ENCODE measurements at regions not wholly inside any gene's neighbourhood (a gene's known extent, or its start where the extent isn't known, plus 50 kb on each side); places are given as distances from the start of the nearest gene placed in this dataset.

DNA sequence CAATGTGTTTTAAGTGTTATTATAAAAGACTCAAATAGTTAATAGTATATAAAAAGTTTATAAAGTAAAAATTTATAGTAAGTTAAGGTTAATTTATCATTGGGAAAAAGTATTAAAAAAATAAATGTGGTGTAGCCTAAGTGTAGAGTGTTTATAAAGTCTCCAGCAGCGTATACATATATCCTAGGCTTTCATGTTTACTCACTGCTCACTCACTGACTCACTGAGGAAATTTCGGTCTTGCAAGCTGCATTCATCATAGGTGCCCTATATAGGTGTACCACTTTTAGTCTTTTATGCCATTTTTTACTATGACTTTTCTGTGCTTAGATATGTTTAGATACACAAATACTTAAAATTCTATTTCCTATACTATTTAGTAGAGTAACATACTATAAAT lies 866.0 kb downstream of the CBLN2 start:
- TF ChIP-seq TAF1 (IDR thresholded peaks at IDR 0.05; ENCODE audit: borderline replicate concordance, insufficient read depth, low read length) (no peak), FOXP2 (optimal IDR thresholded peaks at IDR 0.05; ENCODE audit: borderline replicate concordance, extremely low read depth, extremely low read length, insufficient read depth) (no peak)

- no peak for TF ChIP-seq TAF1 (IDR thresholded peaks at IDR 0.05; ENCODE audit: borderline replicate concordance, insufficient read depth, low read length)
- no peak for TF ChIP-seq POLR2AphosphoS5 (IDR thresholded peaks at IDR 0.05; ENCODE audit: low read depth, low read length)
- no peak for TF ChIP-seq REST (IDR thresholded peaks at IDR 0.05; ENCODE audit: insufficient read depth in 1 of 2, low read depth in 2 of 2, low read length in 2 of 2)
- TF ChIP-seq SIN3A (IDR thresholded peaks at IDR 0.05; ENCODE audit: borderline replicate concordance, insufficient read depth, low read length), result no peak
- no peak for TF ChIP-seq FOXP2 (optimal IDR thresholded peaks at IDR 0.05; ENCODE audit: borderline replicate concordance, extremely low read depth, extremely low read length, insufficient read depth)
Observed at GRCh38 chr18:71673954-71674353, 870.2 kb downstream of the CBLN2 start.

- TF ChIP-seq FOXP2 (optimal IDR thresholded peaks at IDR 0.05; ENCODE audit: borderline replicate concordance, extremely low read depth, extremely low read length, insufficient read depth), result no peak
- TF ChIP-seq REST (IDR thresholded peaks at IDR 0.05; ENCODE audit: insufficient read depth in 1 of 2, low read depth in 2 of 2, low read length in 2 of 2), result no peak
- no peak for TF ChIP-seq POLR2AphosphoS5 (IDR thresholded peaks at IDR 0.05; ENCODE audit: low read depth, low read length)
- no peak for TF ChIP-seq SIN3A (IDR thresholded peaks at IDR 0.05; ENCODE audit: borderline replicate concordance, insufficient read depth, low read length)
- TF ChIP-seq TAF1 (IDR thresholded peaks at IDR 0.05; ENCODE audit: borderline replicate concordance, insufficient read depth, low read length), result no peak
Observed at GRCh38 chr18:71673498-71673897, 870.6 kb downstream of the CBLN2 start.

GRCh38 chr18:71666481-71666880 lies 877.7 kb downstream of the CBLN2 start:
- no peak for TF ChIP-seq SIN3A (IDR thresholded peaks at IDR 0.05; ENCODE audit: borderline replicate concordance, insufficient read depth, low read length)

DNA sequence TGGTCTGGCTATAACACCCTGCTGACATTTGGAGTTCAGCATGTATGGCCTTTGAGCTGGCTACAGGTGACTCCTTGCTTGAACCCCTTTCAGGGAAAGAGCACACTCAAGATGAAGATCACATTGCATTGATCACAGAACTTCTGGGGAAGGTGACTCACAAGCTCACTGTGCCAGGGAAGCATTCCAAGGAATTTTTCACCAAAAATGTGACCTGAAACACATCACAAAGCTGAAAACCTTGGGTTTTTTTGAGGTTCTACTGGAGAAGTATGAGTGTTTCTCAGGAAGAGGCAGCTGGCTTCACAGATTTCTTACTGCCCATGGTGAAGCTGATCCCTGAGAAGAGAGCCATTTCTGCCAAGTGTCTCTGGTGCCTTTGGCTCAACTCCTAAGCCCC lies 879.0 kb downstream of the CBLN2 start:
- TF ChIP-seq SIN3A (IDR thresholded peaks at IDR 0.05; ENCODE audit: borderline replicate concordance, insufficient read depth, low read length), result no peak

- TF ChIP-seq TAF1 (IDR thresholded peaks at IDR 0.05; ENCODE audit: borderline replicate concordance, insufficient read depth, low read length) (no peak), REST (IDR thresholded peaks at IDR 0.05; ENCODE audit: insufficient read depth in 1 of 2, low read depth in 2 of 2, low read length in 2 of 2) (no peak), SIN3A (IDR thresholded peaks at IDR 0.05; ENCODE audit: borderline replicate concordance, insufficient read depth, low read length) (no peak), POLR2AphosphoS5 (IDR thresholded peaks at IDR 0.05; ENCODE audit: low read depth, low read length) (no peak), FOXP2 (optimal IDR thresholded peaks at IDR 0.05; ENCODE audit: borderline replicate concordance, extremely low read depth, extremely low read length, insufficient read depth) (no peak)
Observed at GRCh38 chr18:71643822-71644221, 900.3 kb downstream of the CBLN2 start.

DNA sequence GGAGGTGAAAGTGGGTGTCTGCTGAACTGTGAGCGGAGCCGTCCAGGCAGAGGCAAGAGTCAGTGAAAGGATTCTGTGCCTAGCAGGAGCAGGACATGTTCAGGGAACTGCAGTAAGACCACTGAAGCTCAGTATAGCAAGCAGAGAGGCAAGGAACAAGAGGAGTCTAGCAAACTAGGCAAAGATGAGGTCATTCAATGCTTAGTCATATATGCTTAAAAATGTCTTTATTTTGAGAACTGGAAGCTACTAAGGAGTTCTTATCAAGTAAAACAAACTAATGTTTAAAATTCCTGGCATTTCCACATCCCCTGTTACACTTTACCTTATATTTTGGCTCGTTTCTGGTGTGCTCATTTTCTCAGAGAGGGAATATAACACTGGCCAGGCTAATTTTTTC lies 913.4 kb downstream of the CBLN2 start:
- TF ChIP-seq SIN3A (IDR thresholded peaks at IDR 0.05; ENCODE audit: borderline replicate concordance, insufficient read depth, low read length) (no peak), REST (IDR thresholded peaks at IDR 0.05; ENCODE audit: insufficient read depth in 1 of 2, low read depth in 2 of 2, low read length in 2 of 2) (no peak), TAF1 (IDR thresholded peaks at IDR 0.05; ENCODE audit: borderline replicate concordance, insufficient read depth, low read length) (no peak), POLR2AphosphoS5 (IDR thresholded peaks at IDR 0.05; ENCODE audit: low read depth, low read length) (no peak), FOXP2 (optimal IDR thresholded peaks at IDR 0.05; ENCODE audit: borderline replicate concordance, extremely low read depth, extremely low read length, insufficient read depth) (no peak)

Data from PFSK-1 (cell line).